Right renal cortex interstitium (tissue), 3 donors: ENCODE measurements at regions not wholly inside any gene's neighbourhood (a gene's known extent, or its start where the extent isn't known, plus 50 kb on each side); places are given as distances from the start of the nearest gene placed in this dataset.

Source experiments
- DNase-seq, 3 donors: peaks; one replicate each; pipeline ENCODE4 v3.0.0-alpha.2; 2013; ENCODE audit warnings: low read depth in 3 of 3, low spot score in 2 of 3

- DNase-seq, result no peak
These were observed 57.5 kb downstream of the OSR1 start for GRCh38 chr2:19300961-19301360.

- no peak for DNase-seq
These were observed 58.9 kb downstream of the OSR1 start for GRCh38 chr2:19299522-19299921.

GRCh38 chr2:19299032-19299431, 59.4 kb downstream of the OSR1 start:
- DNase-seq, result no peak

- DNase-seq, result no peak
These were observed 60.7 kb downstream of the OSR1 start for GRCh38 chr2:19297716-19298115.

GRCh38 chr2:19295998-19296502, 62.4 kb downstream of the OSR1 start:
- no peak for DNase-seq

GRCh38 chr2:19292007-19292406, 66.4 kb downstream of the OSR1 start:
- no peak for DNase-seq

- DNase-seq, result no peak
These were observed 70.1 kb downstream of the OSR1 start for GRCh38 chr2:19288291-19288690.

GRCh38 chr2:19287324-19287723, 71.1 kb downstream of the OSR1 start:
- no peak for DNase-seq

GRCh38 chr2:19282305-19282704, 76.1 kb downstream of the OSR1 start:
- no peak for DNase-seq

- DNase-seq, result no peak
These were observed 84.0 kb downstream of the OSR1 start for GRCh38 chr2:19274439-19274838.

GRCh38 chr2:19272941-19273470, 85.4 kb downstream of the OSR1 start:
- no peak for DNase-seq

GRCh38 chr2:19272039-19272438, 86.4 kb downstream of the OSR1 start:
- no peak for DNase-seq

GRCh38 chr2:19264852-19265251, 93.6 kb downstream of the OSR1 start:
- no peak for DNase-seq

- DNase-seq, result no peak
These were observed 96.3 kb downstream of the OSR1 start for GRCh38 chr2:19262150-19262549.

GRCh38 chr2:19261061-19261460, 97.4 kb downstream of the OSR1 start:
- DNase-seq, result no peak

GRCh38 chr2:19256121-19256601, 102.3 kb downstream of the OSR1 start:
- no peak for DNase-seq

- DNase-seq, result no peak
These were observed 102.9 kb downstream of the OSR1 start for GRCh38 chr2:19255481-19255880.

- DNase-seq, result no peak
These were observed 106.9 kb downstream of the OSR1 start for GRCh38 chr2:19251554-19251953.

- no peak for DNase-seq
These were observed 107.5 kb downstream of the OSR1 start for GRCh38 chr2:19250906-19251305.

GRCh38 chr2:19247186-19247585, 111.2 kb downstream of the OSR1 start:
- no peak for DNase-seq

- no peak for DNase-seq
These were observed 111.9 kb downstream of the OSR1 start for GRCh38 chr2:19246496-19246895.

GRCh38 chr2:19244460-19245363, 113.7 kb downstream of the OSR1 start:
- DNase-seq, result no peak
